ENCODE measurements at regions not wholly inside any gene's neighbourhood (a gene's known extent, or its start where the extent isn't known, plus 50 kb on each side); places are given as distances from the start of the nearest gene placed in this dataset.

DNA sequence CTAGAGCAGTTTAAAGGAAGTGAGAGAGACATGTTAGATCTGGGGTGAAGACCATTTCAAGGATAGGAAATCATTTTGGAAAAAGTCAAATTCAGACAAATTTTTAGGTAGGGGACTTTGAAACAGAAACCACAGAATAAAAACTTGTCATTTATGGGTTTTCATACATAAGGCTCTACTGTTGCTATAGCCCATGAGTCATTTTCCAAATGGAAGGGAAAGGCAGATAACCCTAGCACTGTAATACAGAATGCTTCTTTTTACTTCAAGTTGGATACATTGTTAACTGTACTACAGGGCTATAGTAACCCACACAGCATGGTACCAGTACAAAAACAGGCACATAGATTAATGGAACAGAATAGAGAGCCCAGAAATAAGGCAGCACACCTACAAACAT, 455.4 kb downstream of the EBF1 start:
- DNase-seq (ENCODE audit: low read depth in 2 of 2): no peak

DNA sequence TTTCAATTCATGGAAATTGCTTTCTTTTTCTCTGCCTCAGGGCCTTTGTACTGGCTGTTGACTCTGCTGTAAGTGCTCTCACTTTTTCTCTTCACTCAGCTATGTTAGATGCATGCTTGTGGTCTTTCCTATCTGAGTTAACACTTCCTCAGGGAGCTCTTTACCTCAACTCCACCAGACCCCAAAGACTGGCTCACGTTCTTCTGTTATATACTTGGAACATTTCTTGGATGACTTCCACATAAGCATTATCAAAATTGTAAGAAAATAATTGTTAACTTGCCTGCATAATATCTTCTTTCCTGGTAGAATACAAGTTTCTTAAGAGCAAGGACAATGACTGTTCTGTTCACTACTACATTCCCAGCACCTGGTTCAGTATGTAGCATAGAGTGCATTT, 455.9 kb downstream of the EBF1 start:
- no peak for DNase-seq (ENCODE audit: low read depth in 2 of 2)

DNA sequence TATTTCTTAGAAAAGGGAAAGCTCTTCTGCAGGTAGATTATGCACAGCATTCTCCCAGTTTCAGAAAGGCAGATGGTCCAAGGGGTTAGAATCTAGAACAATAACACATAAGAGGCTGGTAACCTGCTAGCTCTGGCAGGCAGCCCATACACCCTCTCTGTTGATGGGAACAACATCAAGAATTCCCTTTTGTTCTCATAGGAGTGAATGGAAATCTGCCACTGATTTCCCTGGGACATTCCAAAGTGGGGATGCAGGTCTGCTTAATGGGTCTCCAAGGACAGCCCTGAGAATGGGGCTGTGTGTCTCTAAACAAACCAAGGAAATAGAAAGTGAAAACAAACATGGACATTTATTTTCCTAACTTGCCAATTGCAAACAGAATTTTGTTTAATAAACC, 456.8 kb downstream of the EBF1 start:
- no peak for DNase-seq (ENCODE audit: low read depth in 2 of 2)

DNA sequence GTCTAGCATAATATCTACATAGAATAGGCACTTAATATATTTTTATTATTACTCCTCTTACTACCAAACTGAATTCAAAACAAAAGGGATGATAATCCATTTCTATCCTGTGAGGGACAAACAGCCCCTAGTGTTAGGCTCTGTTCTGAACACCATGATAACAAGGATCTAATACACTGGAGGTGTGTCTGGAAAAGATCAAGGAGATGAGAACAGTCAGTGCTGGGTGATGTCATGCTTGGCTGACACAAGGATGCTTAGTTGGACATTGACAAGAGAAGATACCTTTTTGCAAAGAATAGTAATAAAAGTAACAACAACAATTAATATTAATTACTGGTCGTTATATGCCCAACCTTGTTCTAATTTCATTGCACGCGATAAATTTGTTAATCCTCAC, 458.7 kb downstream of the EBF1 start:
- DNase-seq (ENCODE audit: low read depth in 2 of 2): no peak

DNA sequence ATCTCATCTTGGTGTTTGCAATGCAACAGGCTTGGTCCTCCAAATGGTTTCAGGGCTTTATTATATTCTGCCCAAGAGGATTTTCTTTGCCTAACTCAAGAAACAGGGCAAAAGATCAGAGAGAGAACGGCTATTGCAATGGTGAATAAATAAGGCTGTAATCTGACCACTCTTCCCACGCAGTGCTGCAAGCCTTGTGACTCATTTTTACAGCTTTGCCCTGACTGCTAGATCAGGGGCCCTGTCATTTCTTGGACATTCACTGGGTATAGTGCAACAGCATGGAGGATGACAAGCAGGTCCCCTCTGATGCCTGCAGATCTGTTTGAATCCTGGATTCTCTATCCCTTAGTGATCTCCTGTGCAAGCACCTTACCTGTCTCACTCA, 459.1 kb downstream of the EBF1 start:
- no peak for DNase-seq (ENCODE audit: low read depth in 2 of 2)

DNA sequence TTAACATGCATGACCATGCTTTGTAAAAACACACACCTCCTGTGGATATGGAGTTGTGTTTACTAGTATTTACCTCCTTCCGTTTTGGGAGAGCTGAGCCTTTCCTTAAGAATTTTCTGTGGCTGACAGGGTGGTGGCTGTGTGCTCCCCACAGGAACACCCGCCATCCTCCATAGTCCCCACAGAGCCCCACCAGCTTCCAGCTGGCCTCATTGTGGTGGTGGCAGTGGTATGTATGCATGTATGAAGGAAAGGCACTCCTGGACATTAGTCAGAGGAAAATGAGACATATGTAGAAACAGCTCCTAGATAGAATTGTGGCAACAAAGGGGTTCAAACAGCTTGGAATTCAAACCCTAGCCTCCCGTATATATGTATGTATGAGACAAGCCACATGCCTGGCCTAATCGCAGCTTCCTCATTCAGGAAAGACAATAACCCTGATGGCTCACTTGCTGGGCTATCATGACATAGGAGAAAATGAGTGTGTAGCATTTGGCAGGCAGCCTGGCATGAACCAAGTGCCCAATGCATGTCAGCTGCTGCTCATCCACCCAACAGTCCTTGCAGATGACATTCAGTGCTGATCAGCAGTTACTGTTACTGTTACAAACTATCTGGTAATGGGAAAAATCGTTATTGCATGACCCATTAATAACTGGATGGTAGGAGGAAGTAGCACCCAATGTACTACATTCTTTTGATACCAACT, 459.7 kb downstream of the EBF1 start:
- DNase-seq (ENCODE audit: low read depth in 2 of 2): no peak

DNA sequence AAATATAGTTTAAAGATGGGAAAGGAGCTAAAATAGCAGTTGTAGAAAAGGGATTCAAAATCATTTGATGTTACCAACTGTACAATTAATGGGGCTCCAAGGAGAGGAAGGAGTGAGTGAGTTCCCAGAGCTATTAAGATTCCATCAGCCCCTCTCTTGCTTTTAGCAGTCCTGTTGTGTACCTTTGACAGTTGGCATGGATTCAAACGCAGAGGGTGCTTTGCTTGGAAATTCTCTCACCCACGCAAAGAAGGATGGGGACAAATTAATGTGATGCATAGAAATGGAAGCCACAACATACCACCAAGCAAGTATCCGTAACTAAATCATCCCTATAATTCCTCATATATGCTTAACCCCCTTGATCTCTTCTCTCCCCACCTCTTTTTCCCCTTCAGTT, 461.3 kb downstream of the EBF1 start:
- no peak for DNase-seq (ENCODE audit: low read depth in 2 of 2)

DNA sequence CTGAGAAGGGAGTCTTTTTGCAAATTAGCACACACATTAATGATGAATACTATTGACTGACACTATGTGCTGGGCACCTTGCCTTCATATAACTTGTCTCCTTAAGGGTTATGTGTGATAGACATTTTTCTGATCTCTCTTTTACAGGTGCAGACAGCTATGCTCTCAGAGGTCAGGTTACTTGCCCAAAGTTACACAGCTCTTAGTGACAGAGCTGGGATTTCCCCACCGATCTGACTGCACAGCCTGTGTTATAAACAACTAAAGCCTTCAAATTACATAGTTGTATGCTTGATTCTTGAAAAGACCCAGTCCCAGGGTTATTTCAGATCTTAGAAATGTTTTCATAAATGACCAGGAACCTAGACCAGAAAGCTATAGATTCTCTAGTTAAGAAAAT, 462.7 kb downstream of the EBF1 start:
- DNase-seq (ENCODE audit: low read depth in 2 of 2): no peak

DNA sequence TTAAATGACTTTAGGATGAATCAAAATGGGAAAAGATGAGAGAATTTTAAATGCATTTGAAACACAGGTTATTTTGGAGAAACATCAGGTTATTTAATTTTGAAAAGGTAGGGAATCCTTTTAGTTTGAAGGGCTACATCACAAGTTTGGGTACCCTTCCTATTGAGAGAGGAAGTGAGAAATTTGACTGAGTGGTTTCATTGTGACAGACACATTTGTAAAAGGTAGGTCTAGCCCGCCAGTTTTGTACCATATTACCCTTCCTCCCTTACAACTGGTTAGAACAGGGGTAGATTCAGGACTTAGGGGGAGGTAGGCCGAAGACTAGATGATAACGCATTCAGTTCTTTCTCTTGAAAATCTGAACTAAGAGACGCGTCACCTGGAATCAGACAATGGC, 464.2 kb downstream of the EBF1 start:
- DNase-seq (ENCODE audit: low read depth in 2 of 2): no peak

DNA sequence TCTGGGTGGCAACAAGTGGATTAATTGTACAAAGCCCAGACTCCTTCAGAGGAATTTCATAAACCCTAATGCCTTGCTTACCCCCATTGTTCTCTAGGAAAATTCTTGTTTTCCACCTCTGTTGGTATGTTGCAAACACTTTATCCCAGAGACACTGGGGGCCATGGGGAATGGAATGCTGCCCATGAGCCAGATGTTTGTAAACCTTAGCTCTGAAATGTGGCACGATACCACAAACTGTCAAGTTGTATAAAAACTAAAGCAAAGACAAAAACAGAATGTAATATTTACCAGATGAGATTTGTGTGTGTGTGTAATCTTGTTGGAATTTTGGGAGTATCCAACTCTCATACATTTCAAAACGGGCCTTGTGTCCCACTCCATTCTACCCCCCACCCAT, 465.0 kb downstream of the EBF1 start:
- no peak for DNase-seq (ENCODE audit: low read depth in 2 of 2)

DNA sequence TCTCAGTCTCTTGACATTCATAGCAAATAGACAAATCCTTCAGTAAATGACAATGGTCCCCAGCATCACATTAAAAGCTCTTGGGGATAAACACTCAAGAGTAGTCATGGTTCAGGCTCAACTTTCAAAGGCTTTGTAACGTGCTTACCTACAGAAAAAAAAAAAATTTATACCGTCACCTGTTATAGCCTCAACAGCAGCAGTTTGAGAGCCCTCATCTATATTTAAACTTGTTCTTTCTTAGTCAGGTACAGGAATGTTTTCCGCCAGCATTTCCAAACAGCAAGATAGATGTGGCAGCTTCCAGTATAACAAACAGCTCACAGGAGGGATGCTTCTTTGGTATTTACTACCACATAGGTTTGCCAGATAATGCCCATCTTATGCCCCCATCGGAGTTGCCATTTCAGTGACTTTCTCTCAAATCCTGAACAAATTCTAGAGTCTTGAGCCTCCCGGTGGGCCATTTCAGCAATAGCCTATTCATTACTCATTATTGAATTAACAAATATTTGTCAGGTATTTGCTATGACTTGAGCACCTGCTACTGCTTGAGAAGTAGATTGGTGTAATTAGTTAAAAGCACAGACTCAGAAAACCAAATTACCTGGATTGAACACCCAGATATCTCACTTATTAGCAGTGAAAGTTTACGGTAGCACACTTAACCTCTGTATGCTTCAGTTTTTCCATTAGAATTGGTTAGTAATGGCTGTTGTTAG, 470.0 kb downstream of the EBF1 start:
- DNase-seq (ENCODE audit: low read depth in 2 of 2): no peak

DNA sequence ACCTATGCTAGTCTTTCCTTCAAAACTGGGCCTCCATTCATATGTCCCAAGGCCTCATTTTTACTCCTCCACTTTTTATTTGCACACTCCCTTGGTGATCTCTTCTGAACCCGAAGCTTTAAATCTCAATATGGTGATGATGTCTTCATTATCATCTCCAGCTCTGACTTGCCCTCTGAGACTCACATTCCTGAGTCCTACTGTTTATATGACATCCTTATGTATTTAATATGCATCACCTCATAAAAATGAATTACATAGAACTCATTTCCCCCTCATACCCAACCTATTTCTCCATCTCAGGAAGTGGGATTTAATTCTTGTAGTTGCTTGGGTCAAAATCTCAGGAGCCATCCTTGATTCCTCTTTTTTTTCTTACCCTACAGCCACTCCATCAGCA, 473.0 kb downstream of the EBF1 start:
- no peak for DNase-seq (ENCODE audit: low read depth in 2 of 2)

DNA sequence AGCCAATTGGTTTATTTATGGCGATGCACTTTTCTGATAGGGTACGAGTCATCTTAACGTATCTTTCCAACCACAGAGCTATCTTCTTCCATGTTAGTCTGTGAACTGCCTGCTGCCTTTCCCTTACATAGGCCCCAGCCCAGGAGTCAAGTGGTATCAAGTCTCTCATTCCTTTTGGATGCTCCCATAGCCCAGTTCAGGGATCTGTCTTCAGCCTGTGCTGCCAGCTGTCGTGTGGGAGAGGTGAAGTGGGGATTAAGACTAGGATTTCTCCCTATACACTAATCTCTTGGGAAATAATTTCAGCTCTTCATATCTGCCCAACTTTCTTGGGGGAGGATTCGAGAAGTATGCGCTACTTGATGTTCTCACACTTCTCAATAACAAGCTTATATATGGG, 475.7 kb downstream of the EBF1 start:
- no peak for DNase-seq (ENCODE audit: low read depth in 2 of 2)

DNA sequence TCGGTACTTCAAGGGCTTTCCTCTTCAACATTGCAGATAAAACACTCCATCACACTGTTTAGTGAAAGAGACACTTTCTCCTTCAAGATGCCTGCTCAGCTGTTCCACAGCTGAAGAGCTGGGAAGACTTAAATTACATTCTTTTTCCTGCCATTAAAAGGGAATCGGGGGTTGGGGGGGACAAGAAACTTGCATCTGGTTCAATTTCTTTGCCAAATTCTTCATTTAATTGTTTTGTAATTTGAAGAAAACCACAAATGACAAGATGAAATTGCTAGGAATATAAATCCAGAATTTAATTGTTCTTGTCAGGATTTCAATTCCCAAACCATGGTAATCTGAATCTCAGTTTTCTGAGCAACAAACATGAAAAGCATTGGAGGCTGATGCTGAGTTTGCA, 478.3 kb downstream of the EBF1 start:
- no peak for DNase-seq (ENCODE audit: low read depth in 2 of 2)

DNA sequence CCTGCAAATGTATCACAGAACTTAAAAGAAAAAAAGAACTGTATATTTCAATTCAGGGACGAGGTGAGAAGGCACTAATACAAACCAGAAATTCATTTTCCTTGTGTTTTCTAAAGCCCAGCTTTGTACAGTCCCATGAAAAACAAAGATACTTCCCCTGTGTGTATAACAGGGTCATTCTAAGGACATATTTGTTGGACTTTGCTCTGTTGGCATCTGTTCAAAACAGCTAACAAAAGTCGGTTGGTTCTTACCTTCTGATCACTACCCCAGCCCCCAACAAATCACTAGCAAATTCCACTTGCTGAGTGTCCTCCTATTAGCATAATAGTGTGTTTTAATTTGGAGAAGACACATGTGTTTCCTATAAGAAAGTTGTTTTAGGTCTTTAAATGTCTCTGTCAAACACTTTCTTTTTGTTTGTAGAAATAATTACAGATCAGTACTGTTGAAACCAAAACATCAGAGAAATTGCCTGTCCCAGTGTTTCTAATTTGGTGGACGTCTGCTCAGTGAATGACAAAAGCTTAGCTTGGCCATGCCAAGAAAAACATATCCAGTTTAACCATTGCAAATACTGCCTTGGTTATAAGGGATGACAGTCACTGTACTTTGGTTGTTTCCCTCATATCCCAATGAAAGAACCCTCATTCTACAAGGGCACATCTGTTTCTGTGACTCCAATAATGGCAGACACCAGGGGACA, 480.5 kb downstream of the EBF1 start:
- DNase-seq (ENCODE audit: low read depth in 2 of 2): no peak

DNA sequence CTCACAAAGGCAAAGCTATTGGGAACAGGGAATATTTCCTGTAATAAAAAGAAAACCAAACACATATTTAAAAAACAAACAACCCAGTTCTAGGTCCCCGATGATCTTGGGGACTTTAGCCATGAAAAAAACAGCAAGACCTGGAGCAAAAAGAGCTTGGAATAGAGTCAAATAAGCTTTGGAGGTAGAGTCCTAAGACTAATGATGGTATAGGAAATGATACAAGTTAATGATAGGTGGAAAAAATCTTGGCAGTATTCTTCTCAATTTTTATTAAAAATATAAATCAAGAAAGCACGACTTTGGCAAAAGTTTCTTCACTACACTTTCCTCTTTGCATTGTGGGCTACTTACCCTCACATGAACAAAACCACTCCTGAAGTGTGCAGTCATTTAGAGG, 481.5 kb downstream of the EBF1 start:
- DNase-seq (ENCODE audit: low read depth in 2 of 2): no peak

DNA sequence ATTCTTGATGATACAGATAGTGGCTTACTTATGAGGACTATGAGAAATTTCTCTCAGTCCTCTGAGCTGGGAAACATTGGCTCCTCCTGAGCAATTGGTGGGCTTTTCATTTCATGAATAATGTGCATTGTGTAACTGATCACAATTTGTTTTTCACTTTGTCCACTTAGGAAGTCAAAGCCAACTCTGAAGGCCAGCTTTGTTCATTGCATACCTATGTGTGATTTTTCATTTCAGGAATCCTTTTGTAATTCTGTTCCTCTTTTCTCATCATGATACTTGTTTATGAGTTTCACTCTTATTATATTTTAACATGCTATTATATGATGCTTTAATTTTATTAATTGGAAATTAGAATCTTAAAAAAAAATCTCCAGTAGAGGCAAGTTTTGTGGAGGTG, 483.0 kb downstream of the EBF1 start:
- no peak for DNase-seq (ENCODE audit: low read depth in 2 of 2)

DNA sequence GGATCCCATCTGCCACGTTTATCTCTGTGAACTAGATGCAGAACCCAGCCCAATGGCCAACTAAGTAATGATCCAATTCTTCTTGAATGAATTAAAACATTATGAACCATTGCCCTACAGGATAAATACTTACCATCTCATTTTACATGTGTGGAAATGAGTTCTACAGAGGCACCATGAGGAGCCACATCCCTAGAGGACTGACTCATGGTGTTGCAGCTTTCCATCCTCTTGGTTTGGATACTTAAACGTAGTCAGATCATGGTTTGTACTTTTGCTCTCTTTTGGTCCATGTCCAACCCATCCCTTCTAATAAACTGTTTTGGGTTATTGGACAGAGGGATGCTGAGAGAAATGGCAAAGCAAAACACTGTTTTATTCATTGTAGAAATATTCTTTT, 484.8 kb downstream of the EBF1 start:
- DNase-seq (ENCODE audit: low read depth in 2 of 2): no peak

DNA sequence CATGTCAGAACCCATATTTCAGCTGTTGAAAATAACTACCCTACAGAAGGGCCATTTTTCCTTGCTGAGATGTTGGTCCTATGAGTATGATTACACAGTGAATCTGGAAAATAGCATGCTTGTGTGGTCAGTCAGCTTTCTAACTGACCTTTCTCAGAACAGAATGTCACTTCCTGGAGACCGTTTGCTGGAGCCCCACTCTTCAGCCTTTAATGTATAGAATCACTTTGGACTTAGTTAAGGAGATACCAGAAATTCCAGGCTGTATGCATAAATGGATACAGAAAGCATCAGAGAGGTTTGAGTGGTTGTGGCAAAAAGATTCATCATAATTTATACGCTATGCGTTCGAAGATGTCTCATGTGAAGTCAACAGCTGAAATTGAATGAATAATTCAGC, 488.1 kb downstream of the EBF1 start:
- DNase-seq (ENCODE audit: low read depth in 2 of 2): no peak

DNA sequence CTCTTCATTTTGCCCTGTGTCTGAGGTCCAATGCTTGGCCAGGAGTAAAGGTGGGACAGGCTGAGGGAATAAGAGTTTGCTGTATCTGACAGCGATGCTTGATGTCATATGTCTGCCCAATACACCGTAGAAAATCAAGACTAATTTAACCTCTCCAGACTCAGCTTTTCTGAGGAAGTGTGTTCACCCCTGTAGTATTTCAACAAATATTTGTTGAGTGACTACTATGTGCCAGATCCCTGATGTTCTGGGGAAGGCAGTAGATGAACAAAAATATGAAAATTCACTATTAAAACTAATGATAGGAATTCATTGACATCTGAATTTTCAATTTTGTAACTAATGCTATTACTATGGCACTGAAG, 489.7 kb downstream of the EBF1 start:
- DNase-seq (ENCODE audit: low read depth in 2 of 2): no peak

DNA sequence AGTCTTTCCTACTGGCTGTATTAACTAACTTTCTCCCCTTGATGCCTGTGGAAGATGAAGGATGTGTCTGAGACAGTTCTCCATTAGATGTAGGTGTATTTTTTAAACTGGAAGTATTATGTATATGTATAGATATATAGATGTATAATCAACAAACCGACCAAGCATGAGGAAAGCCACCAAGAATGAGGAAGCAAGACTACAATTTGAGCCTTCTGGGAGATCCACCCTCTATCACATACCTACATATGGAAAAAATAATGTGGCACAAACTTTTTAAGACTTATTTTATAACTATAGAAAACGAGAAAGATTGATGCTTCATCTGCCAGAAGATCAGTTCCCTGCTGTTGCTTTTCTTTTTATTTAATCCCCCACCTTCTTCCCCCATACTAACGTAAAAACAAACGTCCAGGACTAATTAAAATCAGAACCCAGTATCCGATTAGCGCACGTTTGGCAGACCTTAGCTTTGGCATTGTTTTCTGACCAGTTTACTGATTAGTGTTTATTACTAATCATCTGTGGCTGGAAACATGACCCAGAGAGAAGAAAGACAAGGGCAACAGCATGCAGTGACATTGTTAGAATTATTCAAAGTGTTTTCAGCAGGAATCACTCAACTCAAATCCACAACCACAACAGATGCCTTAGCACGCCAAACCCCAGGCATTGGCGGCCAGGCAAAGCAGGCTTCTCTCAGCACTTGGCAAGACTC, 490.2 kb downstream of the EBF1 start:
- DNase-seq (ENCODE audit: low read depth in 2 of 2): no peak

DNA sequence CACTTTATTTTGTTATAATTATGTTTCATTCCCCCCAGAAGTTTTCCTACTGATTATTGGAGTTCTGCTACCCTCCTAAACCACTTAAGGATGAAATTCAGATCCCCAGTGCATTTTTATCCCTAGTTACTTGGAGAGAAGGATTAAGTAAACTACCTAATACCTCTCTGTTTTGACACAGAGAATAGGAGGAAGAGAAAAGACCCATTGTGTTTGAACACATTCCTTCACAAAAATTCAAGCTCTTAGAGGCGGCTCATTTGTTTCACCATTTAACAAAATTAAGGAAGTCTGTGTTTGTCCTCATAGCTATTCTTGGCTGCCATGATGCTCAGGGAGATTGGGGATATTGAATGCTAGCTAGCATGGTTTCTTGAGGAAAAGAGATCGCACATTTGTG, 492.6 kb downstream of the EBF1 start:
- no peak for DNase-seq (ENCODE audit: low read depth in 2 of 2)

DNA sequence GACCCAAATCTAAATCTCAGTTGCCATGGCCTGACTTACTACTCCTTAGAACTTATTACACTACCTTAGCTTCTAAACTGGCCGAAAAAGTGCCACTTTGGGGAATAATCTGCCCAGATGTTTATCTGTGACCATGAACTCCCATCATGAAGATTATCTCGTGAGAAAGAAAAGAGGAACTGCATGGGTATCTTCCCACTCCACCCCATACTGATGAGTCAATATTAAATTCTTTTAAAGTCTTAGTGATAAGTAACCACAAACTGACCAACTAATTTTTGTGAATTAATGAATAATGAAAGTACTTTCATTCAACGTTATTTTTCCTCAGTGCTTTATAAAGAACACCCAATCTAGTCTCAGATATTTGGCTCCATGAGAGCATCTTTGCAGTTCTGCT, 493.5 kb downstream of the EBF1 start:
- DNase-seq (ENCODE audit: low read depth in 2 of 2): no peak

All from stimulated activated CD8-positive, alpha-beta memory T cell treated with anti-CD3 and anti-CD28 coated beads, Interleukin-7, amount 100 ng/mL, for 1 hour (primary cell).